Hippocampal formation (tissue), 2 donors: ENCODE measurements at regions not wholly inside any gene's neighbourhood (a gene's known extent, or its start where the extent isn't known, plus 50 kb on each side); places are given as distances from the start of the nearest gene placed in this dataset.

ENCODE experiments used
- DNase-seq, 2 donors: peaks; one replicate each; lab custom pipeline; 2025; lab: John Stamatoyannopoulos, UW

- no peak for DNase-seq
These were observed 187.1 kb downstream of the BRD1 start for GRCh38 chr22:49640366-49641095.

DNA sequence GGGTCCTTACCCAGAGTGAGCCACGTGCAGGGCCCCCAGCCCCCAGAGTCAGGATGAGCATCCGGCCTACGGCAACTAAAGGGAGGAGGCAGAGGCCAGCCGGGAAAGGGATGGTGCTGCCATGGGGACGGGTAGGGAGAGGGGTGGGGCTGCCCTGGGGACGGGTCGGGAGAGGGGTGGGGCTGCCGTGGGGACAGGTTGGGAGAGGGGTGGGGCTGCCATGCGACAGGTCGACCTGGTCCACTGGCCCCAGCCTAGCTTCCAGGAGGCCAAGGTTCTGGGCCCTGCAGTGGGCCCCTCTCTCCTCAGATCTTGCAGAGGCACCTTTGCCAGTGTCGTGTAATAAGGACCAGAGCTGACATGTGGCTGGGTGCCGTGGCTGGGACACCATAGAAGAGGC lies 187.7 kb downstream of the BRD1 start:
- DNase-seq: no peak

DNA sequence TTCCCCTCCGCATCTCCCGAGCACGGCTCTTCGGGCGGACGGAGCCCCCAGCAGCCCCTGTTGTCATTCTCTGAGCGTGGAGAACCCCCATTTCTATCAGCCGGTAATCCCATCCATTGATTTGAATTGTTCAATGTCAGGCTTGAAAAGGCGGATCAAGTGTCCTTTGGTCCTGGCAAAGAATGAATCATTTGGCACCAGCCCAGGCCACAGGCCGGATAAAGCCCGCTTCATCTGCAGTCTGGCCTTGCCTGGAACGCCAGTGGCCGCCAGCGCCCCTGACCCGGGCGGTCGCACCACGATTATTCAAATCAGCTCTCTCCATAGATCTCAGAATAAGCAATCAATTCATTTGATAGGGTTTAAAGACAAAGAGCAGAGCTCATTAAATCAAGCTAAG lies 188.9 kb downstream of the BRD1 start:
- DNase-seq: peak in 1 of 2 donors; percentile 25

GRCh38 chr22:49638001-49638400 lies 189.7 kb downstream of the BRD1 start:
- DNase-seq: no peak

DNA sequence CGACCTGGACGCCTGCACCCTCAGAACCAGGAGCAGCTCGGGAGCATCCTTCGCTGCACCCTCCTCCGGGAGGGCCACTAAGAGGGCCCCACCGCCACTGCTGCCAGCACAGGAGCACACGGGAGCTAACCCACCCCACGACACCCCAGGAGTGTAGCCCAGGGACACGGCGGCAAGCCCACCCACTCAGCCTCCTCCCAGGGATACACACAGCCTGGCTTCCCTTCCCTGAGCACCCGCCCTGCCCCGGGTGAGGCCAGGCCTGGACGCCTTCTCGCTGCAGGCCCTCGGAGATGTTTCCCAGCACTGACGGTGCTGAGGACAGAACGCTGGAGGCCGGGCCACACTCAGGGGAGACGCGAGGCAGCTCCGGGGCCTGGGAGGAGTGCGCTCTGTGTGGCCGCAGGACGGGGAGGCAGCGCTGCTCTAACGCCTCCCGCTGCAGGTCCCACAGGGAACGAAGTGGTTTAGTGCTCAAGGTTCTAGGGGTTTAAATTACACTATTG lies 190.4 kb downstream of the BRD1 start:
- no peak for DNase-seq

- DNase-seq: no peak
These were observed 191.0 kb downstream of the BRD1 start for GRCh38 chr22:49636649-49637048.

GRCh38 chr22:49636214-49636613 lies 191.5 kb downstream of the BRD1 start:
- DNase-seq: no peak

DNA sequence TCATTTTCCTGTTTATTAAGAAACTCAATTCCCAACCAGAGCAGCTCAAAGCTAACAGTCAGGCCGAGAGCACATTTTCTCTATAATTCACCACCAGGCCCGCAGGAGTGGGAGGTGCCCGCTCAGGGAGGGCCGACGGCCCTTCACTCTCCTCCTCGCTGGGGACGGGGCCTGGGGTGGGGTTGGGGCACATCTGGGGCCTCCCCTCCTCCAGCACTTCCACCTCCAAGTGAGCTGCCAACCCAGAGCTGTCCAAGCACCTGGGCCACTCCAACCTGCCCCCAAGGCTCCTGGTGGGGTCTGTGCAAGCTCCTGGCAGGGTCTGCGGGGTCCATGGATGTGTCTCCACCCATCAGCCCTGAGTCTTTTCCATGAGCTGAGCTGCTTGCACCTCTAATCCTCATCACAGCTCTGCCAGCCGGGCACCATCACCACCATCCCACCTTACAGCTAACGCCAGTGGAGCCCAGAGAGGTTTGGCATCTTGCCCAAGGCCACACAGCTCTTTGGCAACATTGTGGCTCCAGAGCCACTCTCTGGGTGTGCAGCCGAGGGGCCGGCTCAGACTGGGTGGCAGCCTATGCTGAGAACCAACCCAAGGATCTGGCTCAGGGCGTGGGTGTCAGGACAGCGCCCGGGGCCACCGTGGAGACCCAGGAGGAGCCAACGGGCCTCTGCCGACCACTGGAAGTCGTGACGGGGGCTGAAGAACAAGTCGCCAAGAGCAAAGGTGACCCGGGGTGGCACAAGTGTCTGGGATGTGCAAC lies 193.5 kb downstream of the BRD1 start:
- DNase-seq: no peak

- DNase-seq: no peak
These were observed 194.7 kb downstream of the BRD1 start for GRCh38 chr22:49633010-49633324.

- DNase-seq: peak; percentile 53 to 54
These were observed 195.3 kb downstream of the BRD1 start for GRCh38 chr22:49632199-49633009.

DNA sequence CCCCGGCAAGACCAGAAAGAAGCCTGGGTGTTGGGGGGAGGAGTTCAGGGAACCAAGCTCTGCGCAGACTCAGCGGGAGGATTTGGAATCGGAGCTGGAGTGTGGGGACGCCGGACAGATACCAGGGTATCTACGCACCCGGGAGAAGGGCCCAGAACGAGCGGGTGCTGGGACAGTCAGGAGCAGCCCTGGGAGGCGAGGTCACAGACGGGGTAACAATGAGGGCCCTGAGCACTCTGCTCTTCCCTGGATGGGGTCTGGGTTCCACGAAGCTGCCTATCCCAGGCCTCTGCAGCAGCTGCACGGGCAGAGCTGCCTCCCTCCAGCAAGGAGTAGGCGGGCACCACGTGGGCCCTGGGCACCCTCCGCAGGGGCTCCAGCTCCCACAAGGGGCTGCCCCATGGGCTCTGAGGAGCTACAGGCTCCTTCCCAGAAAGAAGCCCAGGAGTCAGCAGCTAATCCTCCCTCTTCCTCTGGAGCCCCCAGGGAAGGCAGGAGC lies 197.2 kb downstream of the BRD1 start:
- no peak for DNase-seq

DNA sequence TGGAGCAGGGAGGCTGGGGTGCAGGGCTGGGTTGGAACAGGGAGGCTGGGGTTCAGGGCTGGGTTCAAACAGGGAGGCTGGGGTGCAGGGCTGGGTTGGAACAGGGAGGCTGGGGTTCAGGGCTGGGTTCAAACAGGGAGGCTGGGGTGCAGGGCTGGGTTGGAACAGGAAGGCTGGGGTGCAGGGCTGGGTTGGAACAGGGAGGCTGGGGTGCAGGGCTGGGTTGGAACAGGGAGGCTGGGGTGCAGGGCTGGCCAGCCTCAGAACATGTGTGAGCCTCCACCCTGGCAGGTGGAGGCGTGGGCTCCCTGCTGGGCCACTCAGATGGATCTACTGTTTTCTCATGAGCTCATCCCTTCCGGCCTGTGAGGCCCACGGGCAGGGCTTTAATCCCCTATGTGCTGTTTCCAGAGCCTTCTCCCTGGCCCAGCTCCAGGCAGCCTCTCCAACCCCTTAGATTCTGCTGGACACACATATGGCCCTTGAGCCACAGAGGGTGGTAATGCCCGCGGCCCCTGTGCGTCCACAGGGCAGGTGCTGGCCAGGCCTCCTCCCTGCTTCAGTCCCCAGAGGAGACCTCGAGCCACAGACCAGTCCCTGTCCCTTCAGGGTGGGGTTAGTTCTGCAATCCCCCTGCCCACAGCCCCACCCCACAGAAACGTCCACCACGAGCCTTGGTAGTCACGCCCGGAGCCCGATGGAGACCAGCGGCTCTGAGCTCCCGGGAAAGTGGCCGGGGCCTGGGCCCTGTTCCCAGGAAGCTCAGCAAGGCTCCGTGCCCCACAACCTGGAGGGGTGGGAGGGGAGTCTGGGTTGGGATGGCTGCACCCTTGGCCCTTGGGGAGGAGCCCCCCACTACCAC lies 197.9 kb downstream of the BRD1 start:
- no peak for DNase-seq

DNA sequence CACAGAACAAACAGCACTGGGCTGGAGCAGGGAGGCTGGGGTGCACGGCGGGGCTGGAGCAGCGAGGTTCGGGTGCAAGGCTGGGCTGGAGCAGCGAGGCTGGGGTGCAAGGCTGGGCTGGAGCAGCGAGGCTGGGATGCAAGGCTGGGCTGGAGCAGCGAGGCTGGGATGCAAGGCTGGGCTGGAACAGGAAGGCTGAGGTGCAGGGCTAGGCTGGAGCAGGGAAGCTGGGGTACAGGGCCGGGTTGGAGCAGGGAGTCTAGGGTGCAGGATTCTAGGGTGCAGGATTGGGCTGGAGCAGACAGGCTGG lies 198.5 kb downstream of the BRD1 start:
- no peak for DNase-seq

GRCh38 chr22:49628391-49629260 lies 199.0 kb downstream of the BRD1 start:
- DNase-seq: no peak

- DNase-seq: no peak
These were observed 200.2 kb downstream of the BRD1 start for GRCh38 chr22:49627217-49628181.

- no peak for DNase-seq
These were observed 201.1 kb downstream of the BRD1 start for GRCh38 chr22:49626361-49627216.

GRCh38 chr22:49624421-49625177 lies 203.1 kb downstream of the BRD1 start:
- no peak for DNase-seq

DNA sequence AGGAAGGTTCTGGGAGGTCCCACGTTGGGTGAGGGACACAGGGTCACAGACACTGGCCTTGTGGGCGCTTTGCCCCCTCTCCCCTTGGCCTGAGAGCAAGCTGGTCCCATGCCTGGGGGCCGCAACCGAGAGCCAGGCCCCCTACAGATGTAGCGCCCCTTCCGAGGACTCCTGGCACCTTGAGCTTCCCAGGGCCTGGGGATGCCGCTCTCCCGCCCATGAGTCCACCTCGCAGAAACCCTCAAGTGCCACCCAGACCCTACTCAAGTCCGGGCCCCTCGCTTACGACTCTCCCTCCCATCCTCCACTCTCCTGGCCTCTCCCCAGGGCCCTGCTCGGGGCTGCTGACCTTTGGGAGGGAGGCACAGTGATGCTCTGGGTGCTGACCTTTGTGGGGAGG lies 204.0 kb downstream of the BRD1 start:
- DNase-seq: no peak
